Spinal cord (tissue), 9 donors: ENCODE measurements at regions not wholly inside any gene's neighbourhood (a gene's known extent, or its start where the extent isn't known, plus 50 kb on each side); places are given as distances from the start of the nearest gene placed in this dataset.
A peak's percentile ranks its signal among the peaks of the same experiment; 100 is the strongest.

ENCODE experiments used
- DNase-seq, 6 donors: peaks; one replicate each; pipeline versions ENCODE4 v3.0.0 to v3.0.0-alpha.2; 2013 to 2015; ENCODE audit warnings: low spot score in 6 of 6, low read depth in 4 of 6
- H3K27ac ChIP-seq: one replicate; pipeline ENCODE4 v1.5.1; 2013; ENCODE audit warnings: low read depth, low read length, control low read depth
- H3K27me3 ChIP-seq: one replicate; pipeline ENCODE4 v1.6.1; 2013; ENCODE audit warnings: low read length; ENCODE audit not compliant: control insufficient read depth, insufficient read depth
- H3K36me3 ChIP-seq: one replicate; pipeline ENCODE4 v1.6.1; 2013; ENCODE audit warnings: low read length; ENCODE audit not compliant: control insufficient read depth, insufficient read depth
- H3K4me1 ChIP-seq: one replicate; pipeline ENCODE4 v1.6.1; 2013; ENCODE audit warnings: low read length; ENCODE audit not compliant: control insufficient read depth, insufficient read depth
- H3K4me3 ChIP-seq: one replicate; pipeline ENCODE4 v1.5.1; 2013; ENCODE audit warnings: low read depth, low read length, control low read depth
- H3K9me3 ChIP-seq: one replicate; pipeline ENCODE4 v1.6.1; 2013; ENCODE audit warnings: low read length; ENCODE audit not compliant: control insufficient read depth, insufficient read depth
- WGBS: methylation state at CpG from one replicate; pipeline ENCODE4 v1.1.5; 2013; ENCODE audit warnings: missing lambda C conversion rate; ENCODE audit not compliant: insufficient coverage; 5-methylcytosine and 5-hydroxymethylcytosine counted together
- donor health status: healthy.

DNA sequence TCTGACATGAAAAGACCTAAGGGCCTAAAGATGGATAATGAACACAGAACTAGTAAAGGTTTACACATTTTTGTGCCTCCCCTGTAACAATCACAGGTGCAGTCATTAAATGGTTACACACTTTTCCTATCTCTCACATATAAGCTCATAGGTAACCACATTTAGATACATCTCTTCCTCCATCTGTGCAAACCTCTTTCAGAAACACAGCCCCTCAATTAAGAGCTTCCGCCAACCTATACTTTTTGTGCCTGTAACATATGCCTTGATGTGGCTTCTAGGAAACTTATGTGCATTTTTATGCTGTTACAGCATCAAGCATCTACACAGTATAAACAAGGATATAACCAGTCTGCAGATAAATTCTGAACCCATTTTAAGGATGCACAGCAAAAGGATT lies 643.3 kb downstream of the BCL11A start:
- Histone ChIP-seq H3K4me1 (no peaks in the 10 kb centered on the region), H3K27me3 (no peaks in the 10 kb centered on the region), H3K27ac (no peak overlapping the region), H3K9me3 (no peaks in the 10 kb centered on the region), H3K4me3 (no peak overlapping the region), H3K36me3 (no peaks in the 10 kb centered on the region)
- peak in 1 of 6 donors; percentile 35 for DNase-seq
- no CpG with 5 or more reads among the region's 1 CpG for WGBS

DNA sequence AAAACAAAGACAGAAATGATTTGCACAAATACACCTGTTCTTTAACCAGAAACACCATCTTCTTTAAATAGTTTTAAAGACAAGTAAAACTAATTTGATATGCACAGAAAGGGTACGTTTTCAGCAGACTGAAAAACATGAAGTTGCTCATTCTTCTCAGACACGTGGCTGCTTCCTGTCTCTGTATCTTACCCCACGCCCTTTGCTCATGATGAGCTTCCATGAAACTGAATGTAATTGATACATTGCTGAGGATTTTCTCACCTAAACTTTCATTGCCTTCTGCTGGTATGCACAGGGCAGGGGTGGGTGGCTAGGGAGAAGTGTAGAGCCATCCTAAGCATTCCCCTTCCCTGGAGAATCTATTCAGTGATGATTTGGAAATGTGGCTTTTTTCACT lies 644.3 kb downstream of the BCL11A start:
- no CpG with 5 or more reads among the region's 3 CpGs for WGBS
- no peaks in the 10 kb centered on the region for H3K27me3 ChIP-seq
- no peaks in the 10 kb centered on the region for H3K4me1 ChIP-seq
- H3K36me3 ChIP-seq = no peaks in the 10 kb centered on the region
- DNase-seq = no peak
- no peaks in the 10 kb centered on the region for H3K9me3 ChIP-seq
- no peak overlapping the region for H3K4me3 ChIP-seq
- H3K27ac ChIP-seq = no peak overlapping the region

DNA sequence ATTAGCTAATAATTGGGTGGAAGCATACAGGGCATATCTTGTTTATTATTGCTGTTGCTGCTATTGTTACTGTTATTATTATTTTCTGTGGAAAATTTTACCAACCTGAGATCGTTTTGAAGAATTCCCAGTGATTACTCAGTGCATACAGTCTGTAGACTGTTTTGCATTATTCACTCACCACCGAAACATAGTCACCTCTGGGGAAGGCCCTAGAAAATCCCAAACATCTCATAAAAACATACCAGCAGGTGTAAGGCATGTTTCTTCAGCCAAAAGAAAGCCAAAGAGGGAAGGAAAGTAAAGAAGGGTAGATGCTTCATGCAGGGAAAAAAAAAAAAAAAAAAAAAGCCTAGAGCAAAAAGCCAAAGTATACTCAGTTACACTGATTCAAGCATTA lies 647.7 kb downstream of the BCL11A start:
- H3K27ac ChIP-seq = no peak overlapping the region
- H3K27me3 ChIP-seq = peaks cover 2% of the 10 kb centered on the region
- WGBS = no CpG with 5 or more reads among the region's 2 CpGs
- H3K4me3 ChIP-seq = no peak overlapping the region
- H3K36me3 ChIP-seq = no peaks in the 10 kb centered on the region
- DNase-seq = no peak
- H3K4me1 ChIP-seq = no peaks in the 10 kb centered on the region
- no peaks in the 10 kb centered on the region for H3K9me3 ChIP-seq

DNA sequence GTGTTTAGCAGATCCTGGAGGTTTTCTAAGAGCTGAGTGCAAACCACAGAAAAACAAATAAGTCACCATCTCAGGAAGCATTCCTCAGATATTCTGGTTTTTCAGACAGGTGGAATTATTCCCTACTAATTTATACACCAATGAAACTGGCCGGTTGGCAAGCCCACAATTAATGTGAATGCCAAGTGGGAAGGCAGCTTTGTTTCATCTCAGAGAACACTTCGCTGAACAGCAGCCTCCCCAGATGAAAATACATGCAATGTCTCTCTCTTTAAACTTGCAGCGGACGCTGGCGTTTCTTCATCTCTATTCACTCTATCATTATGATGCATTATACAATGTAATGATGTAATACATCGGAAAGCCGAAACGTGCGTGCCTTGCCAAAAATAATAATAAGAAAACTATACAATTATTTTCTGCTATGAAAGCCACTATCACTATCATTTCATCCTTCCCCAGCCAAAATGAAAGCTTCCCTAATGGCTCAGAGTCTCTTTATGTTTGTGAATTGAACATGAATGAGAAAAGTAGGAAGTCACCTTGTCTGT lies 649.4 kb downstream of the BCL11A start:
- DNase-seq = peak in 2 of 6 donors; percentile 55 to 59
- H3K4me1 ChIP-seq = no peaks in the 10 kb centered on the region
- WGBS = no CpG with 5 or more reads among the region's 9 CpGs
- no peaks in the 10 kb centered on the region for H3K36me3 ChIP-seq
- H3K9me3 ChIP-seq = no peaks in the 10 kb centered on the region
- H3K4me3 ChIP-seq = no peak overlapping the region
- no peak overlapping the region for H3K27ac ChIP-seq
- H3K27me3 ChIP-seq = peaks cover 2% of the 10 kb centered on the region

DNA sequence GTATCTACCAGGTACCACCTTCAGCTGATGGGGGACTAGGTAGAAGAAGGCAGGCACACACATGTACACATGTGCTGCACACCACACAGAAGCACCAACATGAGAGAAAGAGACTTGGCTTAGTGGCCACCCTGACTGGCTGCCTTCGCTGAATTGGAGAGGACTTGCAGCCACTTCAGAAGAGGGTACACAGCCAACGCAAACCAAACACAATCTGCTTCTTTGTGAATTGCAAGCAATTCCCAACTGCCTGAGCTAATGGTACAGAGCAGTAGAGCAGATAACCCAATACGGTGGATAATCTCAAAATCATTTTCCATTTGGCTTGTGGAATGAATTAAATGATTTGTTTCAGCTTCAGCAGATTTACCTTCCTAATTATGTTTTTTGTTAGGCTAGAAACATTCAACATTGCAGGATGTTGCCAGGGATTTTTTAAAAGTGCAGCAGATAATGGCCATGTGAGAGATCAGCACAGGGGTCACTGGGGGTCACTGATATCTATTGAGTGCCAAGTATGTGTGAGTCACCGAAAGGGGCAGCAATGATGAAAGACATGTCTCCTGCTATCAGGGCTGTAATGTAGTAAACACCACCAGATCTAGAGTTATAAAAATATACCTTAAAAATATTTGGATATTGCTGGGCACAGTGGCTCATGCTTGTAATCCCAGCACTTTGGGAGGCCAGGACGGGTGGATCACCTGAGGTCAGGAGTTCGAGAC lies 652.6 kb downstream of the BCL11A start:
- H3K36me3 ChIP-seq = no peaks in the 10 kb centered on the region
- no peak overlapping the region for H3K4me3 ChIP-seq
- H3K27ac ChIP-seq = no peak overlapping the region
- peak in 1 of 6 donors; percentile 36 for DNase-seq
- H3K4me1 ChIP-seq = no peaks in the 10 kb centered on the region
- no peaks in the 10 kb centered on the region for H3K9me3 ChIP-seq
- WGBS = 100% methylated on average over 1 of the region's 6 CpGs
- peaks cover 2% of the 10 kb centered on the region for H3K27me3 ChIP-seq

DNA sequence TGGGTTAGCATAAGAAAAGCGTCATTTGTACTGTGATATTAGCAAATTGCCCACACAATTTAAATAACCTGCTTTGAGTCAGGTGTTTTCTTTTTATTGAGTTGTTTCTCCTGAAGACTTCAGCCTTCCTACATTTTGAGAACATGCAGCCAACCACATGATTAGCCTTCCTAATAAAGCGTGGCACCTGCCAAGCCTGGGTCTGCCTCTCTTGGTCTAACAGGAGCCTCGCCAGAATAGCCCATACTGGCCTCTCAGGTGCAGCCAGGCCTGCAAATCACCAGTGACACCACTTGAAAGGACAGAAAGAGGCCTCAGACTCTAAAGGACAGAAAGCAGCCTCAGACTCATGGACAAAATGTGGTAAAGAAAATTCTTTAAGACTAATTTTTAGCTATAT lies 653.8 kb downstream of the BCL11A start:
- Histone ChIP-seq H3K36me3 (no peaks in the 10 kb centered on the region), H3K4me1 (no peaks in the 10 kb centered on the region), H3K4me3 (no peak overlapping the region), H3K9me3 (no peaks in the 10 kb centered on the region), H3K27ac (no peak overlapping the region), H3K27me3 (peaks cover 2% of the 10 kb centered on the region)
- no peak for DNase-seq
- whole genome bisulfite sequencing = 29% methylated on average over 1 of the region's 3 CpGs

DNA sequence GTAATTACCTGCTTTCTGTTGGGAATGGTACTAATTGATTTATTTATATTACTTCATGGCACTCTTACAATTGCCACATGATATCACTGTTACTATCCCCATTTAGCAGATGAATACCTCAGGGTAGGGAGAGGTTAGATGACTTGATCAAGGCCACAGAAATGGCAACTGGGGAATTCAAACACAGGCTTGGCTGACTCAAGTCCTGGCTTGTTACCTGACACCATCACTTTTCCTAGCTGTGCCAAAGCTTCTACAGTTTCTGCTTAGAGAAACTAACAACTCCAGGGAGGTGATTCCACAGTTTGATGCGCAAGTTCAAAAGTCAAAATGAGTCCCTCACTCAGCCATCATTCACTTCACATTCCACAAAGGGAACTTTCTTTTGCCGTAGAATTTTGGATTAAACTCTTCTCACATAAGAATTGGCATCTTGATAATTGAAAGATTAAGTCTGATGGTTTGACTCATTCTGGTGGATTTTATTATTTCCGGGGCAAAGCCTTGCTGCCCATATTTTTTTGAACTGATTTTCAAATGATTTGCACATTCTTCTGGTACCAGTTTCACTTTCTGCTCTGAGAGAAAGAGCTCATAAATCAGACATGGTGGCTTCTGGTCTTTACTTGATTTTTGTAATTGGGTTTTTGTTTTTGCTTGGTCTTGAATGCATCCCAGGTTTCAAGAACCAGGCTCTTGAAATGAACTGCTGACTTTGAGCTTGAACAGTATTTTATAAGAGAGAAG lies 656.8 kb downstream of the BCL11A start:
- H3K4me3 ChIP-seq = no peak overlapping the region
- WGBS = 100% methylated on average over 2 of the region's 3 CpGs
- H3K4me1 ChIP-seq = no peaks in the 10 kb centered on the region
- DNase-seq = no peak
- H3K27ac ChIP-seq = no peak overlapping the region
- H3K36me3 ChIP-seq = no peaks in the 10 kb centered on the region
- no peaks in the 10 kb centered on the region for H3K27me3 ChIP-seq
- no peaks in the 10 kb centered on the region for H3K9me3 ChIP-seq

DNA sequence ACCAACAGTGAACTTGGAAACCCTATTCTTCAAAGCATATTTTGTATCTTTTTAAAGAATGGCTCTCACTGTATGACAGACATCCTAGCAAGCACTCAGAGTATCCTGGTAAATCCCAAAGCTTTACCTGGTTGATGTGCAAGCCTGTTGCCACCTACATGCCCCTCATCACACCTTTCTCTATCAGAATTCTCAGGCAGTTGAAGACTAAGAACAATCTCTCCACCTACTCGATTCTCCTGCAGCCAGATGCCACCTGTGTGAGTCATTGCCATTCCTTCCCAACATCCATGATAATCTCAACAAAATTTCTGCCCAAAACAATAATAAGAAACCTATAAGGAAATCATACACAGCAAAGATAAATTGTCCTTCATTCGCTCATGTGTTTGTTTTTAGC lies 659.8 kb downstream of the BCL11A start:
- Histone ChIP-seq H3K36me3 (no peaks in the 10 kb centered on the region), H3K4me3 (no peak overlapping the region), H3K4me1 (no peaks in the 10 kb centered on the region), H3K9me3 (no peaks in the 10 kb centered on the region), H3K27ac (no peak overlapping the region), H3K27me3 (no peaks in the 10 kb centered on the region)
- no peak for DNase-seq
- WGBS = 100% methylated on average over 1 of the region's 2 CpGs

DNA sequence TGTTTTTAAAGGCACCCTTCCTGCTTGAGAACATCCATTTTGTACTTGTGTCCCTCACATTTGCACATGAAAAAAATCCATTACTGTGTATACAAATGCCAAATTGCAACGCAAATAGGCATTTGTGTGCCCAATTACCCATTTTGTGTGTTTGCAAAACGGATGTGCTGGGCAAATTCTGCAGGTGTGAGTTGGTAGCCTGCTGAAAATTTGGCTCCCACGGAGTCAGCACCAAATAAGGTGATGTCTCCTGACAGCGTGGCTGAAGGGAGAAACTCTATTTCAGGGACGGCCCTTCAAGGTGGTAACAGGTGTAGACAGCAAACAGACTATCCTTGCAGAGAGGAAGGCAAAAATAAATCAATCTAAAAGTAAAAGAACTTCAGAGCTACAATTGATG lies 661.1 kb downstream of the BCL11A start:
- Histone ChIP-seq H3K9me3 (no peaks in the 10 kb centered on the region), H3K4me3 (no peak overlapping the region), H3K36me3 (no peaks in the 10 kb centered on the region), H3K27ac (no peak overlapping the region), H3K4me1 (no peaks in the 10 kb centered on the region), H3K27me3 (no peaks in the 10 kb centered on the region)
- no peak for DNase-seq
- WGBS = 79% methylated on average over 4 of the region's 5 CpGs

DNA sequence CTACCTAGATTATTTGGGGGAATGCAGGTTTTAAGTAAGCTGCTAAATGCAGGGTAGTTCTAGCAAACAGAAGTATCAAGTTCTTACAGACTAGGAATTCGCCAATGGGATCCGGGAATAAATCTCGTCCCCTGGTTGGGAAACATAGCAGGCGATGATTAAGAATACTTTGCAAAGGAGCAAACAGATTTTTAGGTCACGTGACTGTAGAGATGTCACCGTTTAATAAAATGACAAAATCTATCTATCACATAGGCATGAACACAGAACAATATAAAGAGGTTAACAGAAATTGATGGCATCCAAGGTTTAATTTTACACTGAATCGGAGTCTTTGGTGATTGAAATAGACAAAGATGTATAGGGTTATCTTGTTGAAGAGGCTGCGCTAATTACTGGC lies 664.1 kb downstream of the BCL11A start:
- Histone ChIP-seq H3K27ac (no peak overlapping the region), H3K36me3 (no peaks in the 10 kb centered on the region), H3K9me3 (no peaks in the 10 kb centered on the region), H3K27me3 (no peaks in the 10 kb centered on the region), H3K4me3 (no peak overlapping the region), H3K4me1 (no peaks in the 10 kb centered on the region)
- DNase-seq = no peak
- 91% methylated on average over 3 of the region's 8 CpGs for WGBS
